Common myeloid progenitor, CD34-positive (primary cell): ENCODE measurements at regions not wholly inside any gene's neighbourhood (a gene's known extent, or its start where the extent isn't known, plus 50 kb on each side); places are given as distances from the start of the nearest gene placed in this dataset.

Source experiments
- CTCF ChIA-PET: fragments of 350-600 bp; sonication (Branson Sonifier 250); formaldehyde crosslinking; loops from one replicate; lab custom pipeline; 2021; ENCODE audit warnings: antibody characterized with exemption; lab: Charles Lee
- POLR2A ChIA-PET: fragments of 350-600 bp; sonication (Branson Sonifier 250); formaldehyde crosslinking; loops from one replicate; lab custom pipeline; 2021; ENCODE audit warnings: antibody characterized with exemption; lab: Charles Lee
- DNase-seq, 3 donors: peaks; one replicate each; pipeline versions ENCODE4 v3.0.0 to v3.0.0-alpha.2; 2013
- H3K27ac ChIP-seq, 2 experiments: 1 replicate in 1 of 2; 2 replicates in 1 of 2; pipeline ENCODE4 v1.7.0; 2013; ENCODE audit warnings: inconsistent platforms in 2 of 2, low read length in 2 of 2, mild to moderate bottlenecking in 2 of 2, low read depth in 1 of 2, moderate library complexity in 1 of 2; ENCODE audit not compliant: severe bottlenecking in 2 of 2, insufficient read depth in 1 of 2, poor library complexity in 1 of 2
- H3K27me3 ChIP-seq, 5 experiments: replicated peaks in 2 of 5; 1 replicate in 3 of 5; 2 replicates in 2 of 5; pipeline versions ENCODE4 v1.6.1 to v1.7.0; 2013; ENCODE audit warnings: low read length in 4 of 5, mild to moderate bottlenecking in 2 of 5, moderate library complexity in 2 of 5, inconsistent platforms in 1 of 5; ENCODE audit not compliant: insufficient read depth in 5 of 5, control insufficient read depth in 4 of 5
- H3K36me3 ChIP-seq, 4 experiments: 1 replicate in 2 of 4; 2 replicates in 2 of 4; pipeline versions ENCODE4 v1.6.1 to v1.7.0; 2013; ENCODE audit warnings: low read length in 3 of 4, control low read depth in 1 of 4, mild to moderate bottlenecking in 1 of 4; ENCODE audit not compliant: control insufficient read depth in 4 of 4, insufficient read depth in 4 of 4
- H3K4me1 ChIP-seq, 4 experiments: 1 replicate in 3 of 4; 2 replicates in 1 of 4; pipeline versions ENCODE4 v1.6.1 to v1.7.1; 2013; ENCODE audit warnings: low read length in 3 of 4, mild to moderate bottlenecking in 3 of 4, control low read depth in 1 of 4, inconsistent platforms in 1 of 4, moderate library complexity in 1 of 4; ENCODE audit not compliant: control insufficient read depth in 4 of 4, insufficient read depth in 4 of 4; ENCODE audit errors: control extremely low read depth in 1 of 4
- H3K4me3 ChIP-seq, 7 experiments: 1 replicate in 4 of 7; 2 replicates in 3 of 7; pipeline versions ENCODE4 v1.5.1 to v1.7.0; 2013; ENCODE audit warnings: mild to moderate bottlenecking in 7 of 7, low read length in 6 of 7, moderate library complexity in 6 of 7, inconsistent platforms in 2 of 7, low read depth in 2 of 7, control low read depth in 1 of 7; ENCODE audit not compliant: insufficient read depth in 4 of 7, control insufficient read depth in 1 of 7; ENCODE audit errors: extremely low read depth in 1 of 7
- H3K9me3 ChIP-seq, 5 experiments: 1 replicate in 4 of 5; 2 replicates in 1 of 5; pipeline versions ENCODE4 v1.6.1 to v1.7.1; 2013; ENCODE audit warnings: low read length in 4 of 5, mild to moderate bottlenecking in 2 of 5, inconsistent platforms in 1 of 5, low read depth in 1 of 5, moderate library complexity in 1 of 5; ENCODE audit not compliant: control insufficient read depth in 4 of 5, insufficient read depth in 2 of 5; ENCODE audit errors: control extremely low read depth in 1 of 5
- whole genome bisulfite sequencing: methylation state at CpG from one replicate; pipeline ENCODE4 v1.1.5; 2013; ENCODE audit not compliant: insufficient coverage; 5-methylcytosine and 5-hydroxymethylcytosine counted together

DNA sequence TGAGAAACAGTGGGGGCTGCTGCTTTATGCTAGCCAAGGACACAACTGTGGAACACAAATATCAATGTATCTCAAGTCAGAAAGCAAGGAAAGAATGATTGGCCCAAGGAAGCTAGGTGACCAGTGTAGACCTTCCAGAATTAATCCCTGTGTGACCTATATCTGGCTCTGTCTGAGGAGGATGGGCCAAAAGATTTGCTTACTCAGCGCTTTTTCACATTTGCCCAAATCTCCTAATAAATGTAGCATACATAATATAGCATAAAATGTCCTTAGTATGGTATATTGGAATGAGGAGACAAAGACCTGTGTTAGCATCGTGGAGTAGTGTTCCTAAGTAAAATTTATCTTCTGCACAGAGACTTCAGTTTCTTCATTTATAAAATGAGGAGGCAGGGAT, 66.7 kb upstream of the NT5C1B start:
- ChIA-PET POLR2A (no interaction called here), CTCF (no interaction called here)
- Histone ChIP-seq H3K27me3 (no peaks in the 10 kb centered on the region), H3K9me3 (no peaks in the 10 kb centered on the region), H3K4me1 (no peaks in the 10 kb centered on the region), H3K4me3 (no peak overlapping the region), H3K36me3 (no peaks in the 10 kb centered on the region), H3K27ac (no peak overlapping the region)
- DNase-seq, result no peak
- WGBS, result no CpG with 5 or more reads among the region's 2 CpGs

DNA sequence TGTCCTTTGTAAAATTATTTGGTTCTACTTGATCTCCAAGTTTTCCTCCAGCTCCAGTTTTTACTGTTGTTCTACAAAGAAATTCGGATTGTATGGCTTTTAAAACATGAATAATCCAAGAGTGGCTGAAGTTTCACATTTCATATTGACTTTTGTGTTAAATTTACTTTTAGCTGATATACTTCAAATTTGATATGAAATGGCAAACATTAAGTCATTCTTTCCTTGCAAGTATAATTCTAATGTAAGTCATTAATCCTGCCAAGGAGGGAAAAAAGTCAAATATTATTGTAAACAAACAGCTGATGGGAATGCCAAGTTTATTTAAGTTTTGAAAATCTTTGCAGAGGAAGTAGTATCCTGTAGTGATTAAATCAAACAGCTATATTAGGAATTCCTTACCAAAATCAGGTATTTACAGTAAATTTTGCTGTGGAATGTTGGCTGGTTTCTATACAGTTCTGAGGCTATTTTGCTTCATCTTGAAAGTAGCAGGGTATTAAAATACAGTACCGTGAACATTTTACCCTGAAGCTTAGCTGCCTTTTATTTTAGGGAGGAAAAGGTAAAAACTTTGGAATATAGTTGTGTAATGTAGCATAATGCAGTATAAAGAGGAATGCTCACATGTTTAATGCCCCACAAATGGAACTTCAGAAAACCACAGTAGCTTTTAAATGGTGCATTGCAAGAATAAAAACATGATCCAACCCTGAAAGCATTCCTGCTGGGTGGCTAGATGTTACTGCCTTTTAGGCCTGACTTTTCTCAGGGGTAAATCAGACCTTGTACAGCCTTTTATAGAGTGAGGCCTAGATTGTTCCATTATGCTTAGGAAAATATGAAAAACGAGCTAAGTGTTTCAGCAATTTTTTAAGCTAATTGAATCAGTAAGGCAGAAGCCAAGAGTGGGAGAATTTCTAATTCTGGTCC, 62.7 kb upstream of the NT5C1B start:
- no peak overlapping the region for H3K27ac ChIP-seq
- no peaks in the 10 kb centered on the region for H3K9me3 ChIP-seq
- H3K4me1 ChIP-seq, result no peaks in the 10 kb centered on the region
- CTCF ChIA-PET, result no interaction called here
- DNase-seq, result no peak
- H3K27me3 ChIP-seq, result no peaks in the 10 kb centered on the region
- H3K36me3 ChIP-seq, result no peaks in the 10 kb centered on the region
- WGBS, result 100% methylated on average over 2 of the region's 3 CpGs
- H3K4me3 ChIP-seq, result no peak overlapping the region
- POLR2A ChIA-PET, result no interaction called here

DNA sequence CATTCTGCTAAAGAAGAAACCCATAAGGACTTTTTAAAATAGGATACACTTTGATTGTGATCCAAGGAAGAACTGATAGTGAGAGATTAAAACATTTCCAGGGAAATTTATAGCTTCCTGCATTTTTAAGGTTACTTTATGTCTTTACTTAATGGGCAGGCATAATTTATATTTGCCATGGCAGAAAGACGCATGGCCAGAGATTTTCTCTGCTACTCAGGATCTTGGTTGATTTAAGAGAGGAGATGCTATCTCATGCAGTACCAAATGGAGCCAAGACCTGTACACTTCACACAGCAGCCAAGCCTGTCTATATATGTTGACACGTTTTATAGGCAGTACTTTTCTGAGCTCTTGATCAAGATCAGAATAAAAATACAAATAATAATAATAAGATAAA, 60.9 kb upstream of the NT5C1B start:
- Histone ChIP-seq H3K9me3 (no peaks in the 10 kb centered on the region), H3K4me1 (no peaks in the 10 kb centered on the region), H3K27me3 (no peaks in the 10 kb centered on the region), H3K36me3 (no peaks in the 10 kb centered on the region), H3K27ac (no peak overlapping the region), H3K4me3 (no peak overlapping the region)
- no peak for DNase-seq
- 50% methylated on average over 1 of the region's 2 CpGs for WGBS
- CTCF ChIA-PET, result no interaction called here
- POLR2A ChIA-PET, result interaction anchor here (0.5 kb wide), 1 partner anchor 1162 kb away, joined by 3 read pairs; no protein-coding TSS in a partner anchor

DNA sequence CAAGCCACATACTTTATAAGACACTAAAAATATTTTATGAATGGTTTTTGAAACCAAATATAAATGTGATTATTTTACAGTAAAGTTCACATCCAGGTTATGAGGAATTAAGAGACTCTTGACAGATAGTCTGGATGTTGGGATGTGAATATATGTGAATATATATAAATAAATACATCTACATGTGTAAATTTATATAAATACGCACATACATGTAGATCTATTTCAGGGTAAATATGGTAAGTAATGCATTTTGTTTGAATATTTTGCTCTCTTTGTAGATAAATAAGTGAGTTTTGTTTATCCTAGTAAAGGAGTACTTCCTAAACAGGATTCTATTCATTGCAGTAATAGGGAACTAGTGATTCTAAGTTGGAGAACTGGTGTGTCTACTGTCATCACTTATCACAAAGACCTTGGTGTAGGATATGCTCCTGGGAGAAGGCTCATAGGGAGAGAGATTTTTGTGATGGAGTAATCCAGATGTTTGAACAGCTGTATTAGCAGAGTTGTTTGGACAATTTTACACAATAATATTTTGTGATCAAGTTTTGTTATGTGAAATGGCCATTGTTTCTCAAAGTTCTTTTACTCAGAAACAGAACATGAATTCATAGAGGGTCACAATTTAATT, 60.2 kb upstream of the NT5C1B start:
- H3K27ac ChIP-seq, result no peak overlapping the region
- no peak for DNase-seq
- no peaks in the 10 kb centered on the region for H3K9me3 ChIP-seq
- no peaks in the 10 kb centered on the region for H3K36me3 ChIP-seq
- no peak overlapping the region for H3K4me3 ChIP-seq
- POLR2A ChIA-PET, result no interaction called here
- no peaks in the 10 kb centered on the region for H3K27me3 ChIP-seq
- no peaks in the 10 kb centered on the region for H3K4me1 ChIP-seq
- WGBS, result no CpG with 5 or more reads among the region's 1 CpG
- CTCF ChIA-PET, result no interaction called here

DNA sequence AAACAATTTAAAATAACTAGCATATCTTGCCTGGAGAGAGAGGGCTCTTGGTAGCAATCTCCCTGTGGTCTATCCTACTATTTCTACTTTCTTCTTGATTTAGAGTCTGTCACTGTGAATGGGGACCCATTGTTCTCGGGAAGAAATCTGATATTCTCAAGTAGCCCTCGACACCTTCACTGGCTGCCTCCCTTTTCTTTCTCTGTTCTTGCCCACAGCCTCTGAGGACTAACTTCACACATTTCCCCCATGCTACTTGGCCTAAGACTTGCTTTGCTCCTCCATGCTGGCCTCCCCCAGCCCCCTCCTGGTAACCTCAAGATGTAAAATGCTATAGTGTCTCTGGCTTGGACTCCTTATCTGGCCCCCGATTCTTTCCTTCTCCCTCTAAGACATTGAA, 58.8 kb upstream of the NT5C1B start:
- CTCF ChIA-PET, result no interaction called here
- no peak for DNase-seq
- Histone ChIP-seq H3K9me3 (no peaks in the 10 kb centered on the region), H3K27ac (no peak overlapping the region), H3K27me3 (no peaks in the 10 kb centered on the region), H3K4me1 (no peaks in the 10 kb centered on the region), H3K36me3 (no peaks in the 10 kb centered on the region), H3K4me3 (no peak overlapping the region)
- WGBS, result 70% methylated on average over 2 of the region's 3 CpGs
- POLR2A ChIA-PET, result no interaction called here

DNA sequence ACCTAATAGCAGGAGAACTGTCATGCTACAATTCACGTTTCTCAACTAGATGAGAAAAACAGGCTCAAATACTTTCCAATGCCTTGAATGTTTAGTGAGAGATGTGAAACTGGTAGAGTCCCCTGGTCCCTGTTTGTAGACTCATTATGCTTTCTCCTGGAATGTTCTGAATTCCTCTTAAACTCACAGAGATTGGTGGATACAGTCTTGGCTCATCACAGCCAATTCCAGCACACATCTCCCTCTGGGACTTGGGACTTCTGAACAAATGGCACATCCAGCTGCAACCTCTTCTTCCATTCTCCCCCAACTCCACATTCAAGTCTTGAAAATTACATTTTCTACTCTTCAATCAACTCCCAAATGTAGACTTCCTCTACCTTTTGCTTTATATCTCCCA, 58.4 kb upstream of the NT5C1B start:
- Histone ChIP-seq H3K27me3 (no peaks in the 10 kb centered on the region), H3K4me3 (no peak overlapping the region), H3K36me3 (no peaks in the 10 kb centered on the region), H3K27ac (no peak overlapping the region), H3K4me1 (no peaks in the 10 kb centered on the region), H3K9me3 (no peaks in the 10 kb centered on the region)
- no peak for DNase-seq
- CTCF ChIA-PET, result no interaction called here
- POLR2A ChIA-PET, result no interaction called here
- no CpG with 5 or more reads among the region's 1 CpG for WGBS

DNA sequence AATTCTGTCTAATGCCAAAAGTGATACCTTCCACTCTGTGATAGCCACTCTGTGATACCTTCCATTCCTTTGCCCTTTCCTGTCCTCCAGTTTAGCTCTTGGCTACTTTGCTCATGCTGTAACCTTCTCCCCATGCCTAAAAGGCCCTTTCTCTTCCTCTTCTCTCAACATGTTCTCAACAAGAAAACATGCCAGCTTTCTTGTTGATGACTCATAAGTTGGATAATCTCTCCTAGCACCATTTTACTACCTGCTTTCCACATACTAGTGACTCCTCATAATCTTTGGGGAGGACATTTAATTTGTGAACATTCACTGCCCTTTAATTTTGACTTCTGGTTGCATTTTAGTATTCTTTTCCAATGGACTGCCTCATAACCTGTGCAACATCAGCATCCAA, 55.9 kb upstream of the NT5C1B start:
- Histone ChIP-seq H3K4me3 (no peak overlapping the region), H3K27ac (no peak overlapping the region), H3K4me1 (no peaks in the 10 kb centered on the region), H3K36me3 (no peaks in the 10 kb centered on the region), H3K27me3 (no peaks in the 10 kb centered on the region), H3K9me3 (no peaks in the 10 kb centered on the region)
- CTCF ChIA-PET, result no interaction called here
- POLR2A ChIA-PET, result no interaction called here
- no peak for DNase-seq
